ENCODE measurements at regions not wholly inside any gene's neighbourhood (a gene's known extent, or its start where the extent isn't known, plus 50 kb on each side); places are given as distances from the start of the nearest gene placed in this dataset.

DNA sequence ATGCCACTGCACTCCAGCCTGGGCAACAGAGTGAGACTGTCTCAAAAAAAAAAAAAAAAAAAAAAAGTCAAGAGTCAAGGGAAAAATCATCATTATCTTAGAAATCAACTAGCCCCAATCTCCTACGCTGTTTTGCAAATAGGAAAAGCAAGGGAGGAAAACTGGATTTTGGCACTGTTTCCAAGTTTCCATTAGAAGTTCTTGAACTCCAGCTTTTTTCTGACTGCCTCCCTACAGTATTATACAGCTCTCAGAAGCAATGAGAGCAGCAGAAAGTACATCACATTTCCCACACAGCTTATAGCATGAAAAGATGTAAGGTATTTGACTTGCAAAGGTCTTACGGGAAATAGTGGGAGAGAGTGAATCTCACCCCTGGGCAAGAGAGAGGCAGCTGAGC, 127.8 kb downstream of the OSR1 start:
- no peaks in the 10 kb centered on the region for H3K79me2 ChIP-seq (ENCODE audit: low read length)
- no peak overlapping the region for H3K4me3 ChIP-seq (ENCODE audit: low read length)
- H3K36me3 ChIP-seq (ENCODE audit: insufficient read depth, low read length) = no peaks in the 10 kb centered on the region
- no peak for DNase-seq
- no peaks in the 10 kb centered on the region for H4K20me1 ChIP-seq (ENCODE audit: insufficient read depth, low read depth, low read length)
- no peaks in the 10 kb centered on the region for H3K27me3 ChIP-seq (ENCODE audit: low read length)
- H3K9me3 ChIP-seq (ENCODE audit: low read length) = no peaks in the 10 kb centered on the region
- H3K4me1 ChIP-seq (ENCODE audit: low read length) = no peaks in the 10 kb centered on the region
- H2AFZ ChIP-seq (ENCODE audit: low read length) = no peak overlapping the region
- no peaks in the 10 kb centered on the region for H3K9me2 ChIP-seq (replicated peaks; ENCODE audit: insufficient read depth, low read length)
- no peak overlapping the region for H3K4me2 ChIP-seq (ENCODE audit: low read depth, low read length, poor library complexity, severe bottlenecking)
- H3K27ac ChIP-seq (ENCODE audit: low read length) = no peak overlapping the region
- no peak overlapping the region for H3K9ac ChIP-seq (ENCODE audit: low read length)

DNA sequence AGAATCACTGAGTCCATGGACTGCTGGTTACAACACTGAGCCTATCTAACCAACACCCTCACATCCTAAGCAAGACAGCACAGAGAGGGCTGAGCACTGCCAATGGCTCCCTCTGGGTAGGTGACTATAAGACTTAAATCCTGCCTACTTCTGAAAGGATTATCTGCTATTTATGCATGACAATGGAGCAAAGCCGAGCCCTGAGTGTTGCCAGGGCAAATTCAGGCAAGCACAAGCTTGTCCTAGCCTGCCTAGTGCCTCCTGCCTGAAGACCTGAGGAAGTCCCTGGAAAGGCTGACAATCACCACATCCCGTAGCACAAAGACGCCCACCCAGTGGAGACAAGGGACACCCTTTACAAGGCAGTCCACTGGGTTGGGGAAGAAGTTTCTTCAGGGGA, 129.7 kb downstream of the OSR1 start:
- Histone ChIP-seq H3K9me3 (ENCODE audit: low read length) (no peaks in the 10 kb centered on the region), H3K4me2 (ENCODE audit: low read depth, low read length, poor library complexity, severe bottlenecking) (no peak overlapping the region), H3K27ac (ENCODE audit: low read length) (no peak overlapping the region), H2AFZ (ENCODE audit: low read length) (no peak overlapping the region), H3K9me2 (replicated peaks; ENCODE audit: insufficient read depth, low read length) (no peaks in the 10 kb centered on the region), H3K4me3 (ENCODE audit: low read length) (no peak overlapping the region), H4K20me1 (ENCODE audit: insufficient read depth, low read depth, low read length) (no peaks in the 10 kb centered on the region), H3K79me2 (ENCODE audit: low read length) (no peaks in the 10 kb centered on the region), H3K27me3 (ENCODE audit: low read length) (no peaks in the 10 kb centered on the region), H3K4me1 (ENCODE audit: low read length) (no peaks in the 10 kb centered on the region), H3K9ac (ENCODE audit: low read length) (no peak overlapping the region), H3K36me3 (ENCODE audit: insufficient read depth, low read length) (no peaks in the 10 kb centered on the region)
- DNase-seq = no peak

DNA sequence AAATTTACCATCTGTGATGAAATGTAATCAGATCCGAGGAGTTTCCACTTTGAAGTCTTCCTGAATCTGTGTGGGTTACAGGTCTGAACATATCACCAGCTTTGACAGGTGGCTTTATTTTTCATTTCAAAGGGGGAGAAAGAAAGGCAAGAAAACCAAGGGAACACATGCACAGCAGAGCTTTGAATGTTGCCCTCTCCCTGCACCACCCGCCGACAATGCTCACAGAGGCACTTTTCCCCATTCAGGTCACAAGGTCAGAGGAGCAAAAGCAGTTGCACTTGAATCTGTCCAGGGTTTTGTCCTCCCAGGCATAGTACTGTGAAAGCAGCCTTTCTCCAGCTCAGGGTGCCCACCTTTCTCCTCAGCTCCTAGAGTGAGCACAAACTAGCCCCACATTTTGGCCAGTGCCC, 130.2 kb downstream of the OSR1 start:
- no peaks in the 10 kb centered on the region for H3K79me2 ChIP-seq (ENCODE audit: low read length)
- no peaks in the 10 kb centered on the region for H4K20me1 ChIP-seq (ENCODE audit: insufficient read depth, low read depth, low read length)
- no peaks in the 10 kb centered on the region for H3K9me3 ChIP-seq (ENCODE audit: low read length)
- no peak for DNase-seq
- H3K36me3 ChIP-seq (ENCODE audit: insufficient read depth, low read length) = no peaks in the 10 kb centered on the region
- no peak overlapping the region for H3K9ac ChIP-seq (ENCODE audit: low read length)
- H3K27me3 ChIP-seq (ENCODE audit: low read length) = no peaks in the 10 kb centered on the region
- no peak overlapping the region for H3K4me2 ChIP-seq (ENCODE audit: low read depth, low read length, poor library complexity, severe bottlenecking)
- no peaks in the 10 kb centered on the region for H3K9me2 ChIP-seq (replicated peaks; ENCODE audit: insufficient read depth, low read length)
- H2AFZ ChIP-seq (ENCODE audit: low read length) = no peak overlapping the region
- H3K27ac ChIP-seq (ENCODE audit: low read length) = no peak overlapping the region
- H3K4me3 ChIP-seq (ENCODE audit: low read length) = no peak overlapping the region
- H3K4me1 ChIP-seq (ENCODE audit: low read length) = no peaks in the 10 kb centered on the region

DNA sequence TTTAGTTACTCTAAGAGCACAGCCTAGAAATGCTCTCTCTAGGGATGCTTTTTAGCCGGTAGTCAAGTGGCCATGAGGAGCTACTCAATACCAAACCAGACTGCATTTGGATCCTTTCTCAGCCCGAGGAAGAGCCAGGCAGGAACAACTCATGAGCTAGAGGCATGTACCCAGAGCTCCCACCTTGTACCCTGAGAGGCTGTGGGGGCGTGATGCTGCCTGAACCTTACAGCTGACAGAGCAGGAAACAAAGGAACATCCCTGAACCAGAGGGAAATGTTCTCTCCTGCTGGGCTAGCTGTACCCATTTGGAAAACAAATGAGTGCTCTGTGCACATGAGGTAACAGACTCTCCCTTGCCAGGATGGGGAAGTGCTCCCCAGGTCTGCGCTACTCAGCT, 131.6 kb downstream of the OSR1 start:
- no peak overlapping the region for H2AFZ ChIP-seq (ENCODE audit: low read length)
- no peaks in the 10 kb centered on the region for H3K79me2 ChIP-seq (ENCODE audit: low read length)
- H3K9me2 ChIP-seq (replicated peaks; ENCODE audit: insufficient read depth, low read length) = no peaks in the 10 kb centered on the region
- no peaks in the 10 kb centered on the region for H3K4me1 ChIP-seq (ENCODE audit: low read length)
- no peak overlapping the region for H3K9ac ChIP-seq (ENCODE audit: low read length)
- no peaks in the 10 kb centered on the region for H3K9me3 ChIP-seq (ENCODE audit: low read length)
- H3K36me3 ChIP-seq (ENCODE audit: insufficient read depth, low read length) = no peaks in the 10 kb centered on the region
- no peak overlapping the region for H3K4me3 ChIP-seq (ENCODE audit: low read length)
- no peak overlapping the region for H3K27ac ChIP-seq (ENCODE audit: low read length)
- no peak for DNase-seq
- no peak overlapping the region for H3K4me2 ChIP-seq (ENCODE audit: low read depth, low read length, poor library complexity, severe bottlenecking)
- no peaks in the 10 kb centered on the region for H4K20me1 ChIP-seq (ENCODE audit: insufficient read depth, low read depth, low read length)
- H3K27me3 ChIP-seq (ENCODE audit: low read length) = no peaks in the 10 kb centered on the region

DNA sequence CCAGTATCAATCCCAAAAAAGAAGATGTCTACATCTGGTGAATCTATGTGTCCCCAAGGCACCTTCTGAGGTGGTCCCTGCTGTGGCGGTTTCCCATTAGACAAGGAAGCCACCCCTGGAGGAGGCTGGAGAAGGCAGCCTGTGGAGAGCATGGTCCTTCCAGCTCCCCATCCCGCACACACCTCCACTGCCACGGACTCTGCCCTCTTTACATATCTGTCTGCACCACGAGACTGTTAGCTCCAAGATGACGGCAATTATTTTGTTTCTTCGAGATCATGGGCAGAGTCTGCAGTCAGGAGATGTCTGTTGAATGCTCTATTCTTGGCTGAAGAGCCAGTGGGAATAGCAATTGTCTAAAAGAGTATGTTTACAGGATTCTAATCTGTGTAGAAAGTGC, 132.0 kb downstream of the OSR1 start:
- Histone ChIP-seq H2AFZ (ENCODE audit: low read length) (no peak overlapping the region), H3K9me2 (replicated peaks; ENCODE audit: insufficient read depth, low read length) (no peaks in the 10 kb centered on the region; the same call in 1 of the 2 replicates), H3K4me2 (ENCODE audit: low read depth, low read length, poor library complexity, severe bottlenecking) (no peak overlapping the region), H3K79me2 (ENCODE audit: low read length) (no peaks in the 10 kb centered on the region), H3K9me3 (ENCODE audit: low read length) (no peaks in the 10 kb centered on the region), H3K27me3 (ENCODE audit: low read length) (no peaks in the 10 kb centered on the region), H3K36me3 (ENCODE audit: insufficient read depth, low read length) (no peaks in the 10 kb centered on the region), H3K4me1 (ENCODE audit: low read length) (no peaks in the 10 kb centered on the region), H4K20me1 (ENCODE audit: insufficient read depth, low read depth, low read length) (no peaks in the 10 kb centered on the region), H3K4me3 (ENCODE audit: low read length) (no peak overlapping the region), H3K27ac (ENCODE audit: low read length) (no peak overlapping the region), H3K9ac (ENCODE audit: low read length) (no peak overlapping the region)
- no peak for DNase-seq

DNA sequence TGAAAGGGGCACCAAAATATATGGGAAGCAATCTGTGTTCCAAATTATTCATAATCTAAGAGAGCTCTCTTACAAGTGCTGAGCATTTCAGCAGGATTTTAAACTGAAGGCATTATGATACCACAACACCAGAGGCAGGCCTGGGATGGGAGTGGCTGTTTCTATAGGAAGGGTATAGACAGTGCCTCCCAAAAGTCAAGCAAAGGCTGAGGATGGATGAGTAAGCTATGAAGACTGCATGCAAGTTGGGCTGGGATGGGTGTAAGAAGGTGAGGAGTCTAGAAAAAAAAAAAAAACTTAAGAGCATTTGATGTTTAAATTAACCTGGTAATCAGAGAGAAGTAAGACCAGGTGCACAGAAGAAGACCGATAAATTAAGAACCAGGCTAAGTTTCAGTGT, 132.5 kb downstream of the OSR1 start:
- Histone ChIP-seq H3K36me3 (ENCODE audit: insufficient read depth, low read length) (no peaks in the 10 kb centered on the region), H3K9me3 (ENCODE audit: low read length) (no peaks in the 10 kb centered on the region), H3K27me3 (ENCODE audit: low read length) (no peaks in the 10 kb centered on the region), H3K9ac (ENCODE audit: low read length) (no peak overlapping the region), H3K27ac (ENCODE audit: low read length) (no peak overlapping the region), H3K4me3 (ENCODE audit: low read length) (no peak overlapping the region), H3K9me2 (replicated peaks; ENCODE audit: insufficient read depth, low read length) (no peaks in the 10 kb centered on the region; the same call in 1 of the 2 replicates), H3K4me1 (ENCODE audit: low read length) (no peaks in the 10 kb centered on the region), H4K20me1 (ENCODE audit: insufficient read depth, low read depth, low read length) (no peaks in the 10 kb centered on the region), H2AFZ (ENCODE audit: low read length) (no peak overlapping the region), H3K4me2 (ENCODE audit: low read depth, low read length, poor library complexity, severe bottlenecking) (no peak overlapping the region), H3K79me2 (ENCODE audit: low read length) (no peaks in the 10 kb centered on the region)
- no peak for DNase-seq

DNA sequence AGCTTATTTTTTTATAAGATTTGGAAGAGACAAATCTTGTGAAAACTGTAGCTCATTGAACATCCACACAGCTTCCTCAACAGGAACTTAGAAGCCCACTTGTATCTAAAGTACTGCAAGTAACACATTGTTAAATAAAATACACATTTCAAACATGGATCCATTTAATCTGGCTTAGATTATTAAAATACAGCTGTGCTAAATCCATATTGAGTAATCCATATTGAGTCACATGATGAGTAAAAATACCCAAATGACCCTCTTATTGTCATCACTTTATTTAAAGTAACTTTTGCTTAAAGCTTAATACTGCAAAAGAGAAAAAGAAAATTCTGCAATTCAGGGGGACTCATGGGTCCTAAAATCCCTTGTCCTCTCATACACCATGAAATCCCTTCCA, 133.3 kb downstream of the OSR1 start:
- no peak overlapping the region for H3K27ac ChIP-seq (ENCODE audit: low read length)
- no peaks in the 10 kb centered on the region for H3K4me1 ChIP-seq (ENCODE audit: low read length)
- H3K36me3 ChIP-seq (ENCODE audit: insufficient read depth, low read length) = no peaks in the 10 kb centered on the region
- no peaks in the 10 kb centered on the region for H3K79me2 ChIP-seq (ENCODE audit: low read length)
- DNase-seq = no peak
- no peak overlapping the region for H3K4me2 ChIP-seq (ENCODE audit: low read depth, low read length, poor library complexity, severe bottlenecking)
- H3K27me3 ChIP-seq (ENCODE audit: low read length) = no peaks in the 10 kb centered on the region
- no peaks in the 10 kb centered on the region for H4K20me1 ChIP-seq (ENCODE audit: insufficient read depth, low read depth, low read length)
- no peaks in the 10 kb centered on the region; the same call in 1 of the 2 replicates for H3K9me2 ChIP-seq (replicated peaks; ENCODE audit: insufficient read depth, low read length)
- H3K9me3 ChIP-seq (ENCODE audit: low read length) = no peaks in the 10 kb centered on the region
- no peak overlapping the region for H3K4me3 ChIP-seq (ENCODE audit: low read length)
- H3K9ac ChIP-seq (ENCODE audit: low read length) = no peak overlapping the region
- no peak overlapping the region for H2AFZ ChIP-seq (ENCODE audit: low read length)

DNA sequence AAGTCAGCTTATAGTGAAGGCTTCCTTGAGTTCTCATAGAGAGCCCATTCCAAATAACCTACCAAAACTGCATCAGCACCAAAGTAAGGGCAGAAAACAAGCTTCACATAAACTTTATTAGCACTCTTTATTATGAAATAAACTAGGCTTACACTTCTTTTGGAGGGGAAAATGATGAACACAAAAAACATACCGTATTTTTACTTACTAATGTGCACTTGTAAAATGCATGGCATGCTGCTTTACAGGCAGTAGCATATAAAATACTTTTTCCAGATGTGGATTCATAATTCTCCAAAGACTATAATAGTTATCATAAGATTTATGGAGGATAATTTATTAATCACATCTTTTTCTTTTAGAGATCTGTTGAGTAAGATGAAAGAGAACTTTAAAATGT, 133.9 kb downstream of the OSR1 start:
- no peak overlapping the region for H3K4me2 ChIP-seq (ENCODE audit: low read depth, low read length, poor library complexity, severe bottlenecking)
- DNase-seq = no peak
- H3K27me3 ChIP-seq (ENCODE audit: low read length) = no peaks in the 10 kb centered on the region
- H3K4me1 ChIP-seq (ENCODE audit: low read length) = no peaks in the 10 kb centered on the region
- no peak overlapping the region for H3K27ac ChIP-seq (ENCODE audit: low read length)
- no peaks in the 10 kb centered on the region for H4K20me1 ChIP-seq (ENCODE audit: insufficient read depth, low read depth, low read length)
- H3K9me3 ChIP-seq (ENCODE audit: low read length) = no peaks in the 10 kb centered on the region
- no peaks in the 10 kb centered on the region; the same call in 1 of the 2 replicates for H3K9me2 ChIP-seq (replicated peaks; ENCODE audit: insufficient read depth, low read length)
- no peak overlapping the region for H2AFZ ChIP-seq (ENCODE audit: low read length)
- H3K9ac ChIP-seq (ENCODE audit: low read length) = no peak overlapping the region
- no peaks in the 10 kb centered on the region for H3K36me3 ChIP-seq (ENCODE audit: insufficient read depth, low read length)
- no peaks in the 10 kb centered on the region for H3K79me2 ChIP-seq (ENCODE audit: low read length)
- H3K4me3 ChIP-seq (ENCODE audit: low read length) = no peak overlapping the region

DNA sequence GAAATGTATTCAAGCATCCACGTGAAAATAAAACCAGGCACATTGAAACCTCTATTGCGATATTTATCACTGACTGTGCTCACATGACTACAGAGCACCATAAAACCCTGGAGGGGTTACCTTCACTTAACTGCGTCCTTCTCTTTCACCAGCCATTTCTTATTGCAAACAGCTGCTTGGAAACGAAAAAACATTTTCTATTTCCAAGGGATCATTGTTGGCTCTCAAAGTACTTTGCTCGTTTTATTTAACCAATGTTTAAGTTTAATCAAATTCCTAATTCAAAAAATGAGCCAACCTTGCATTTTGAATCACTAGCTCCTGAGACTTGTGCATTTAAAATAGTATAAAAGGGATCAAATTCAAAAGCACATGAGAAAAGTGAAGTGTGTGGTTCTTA, 134.4 kb downstream of the OSR1 start:
- H3K4me3 ChIP-seq (ENCODE audit: low read length) = no peak overlapping the region
- no peaks in the 10 kb centered on the region for H3K36me3 ChIP-seq (ENCODE audit: insufficient read depth, low read length)
- no peak overlapping the region for H3K9ac ChIP-seq (ENCODE audit: low read length)
- H4K20me1 ChIP-seq (ENCODE audit: insufficient read depth, low read depth, low read length) = no peaks in the 10 kb centered on the region
- no peak overlapping the region for H2AFZ ChIP-seq (ENCODE audit: low read length)
- no peak overlapping the region for H3K27ac ChIP-seq (ENCODE audit: low read length)
- H3K79me2 ChIP-seq (ENCODE audit: low read length) = no peaks in the 10 kb centered on the region
- no peaks in the 10 kb centered on the region for H3K27me3 ChIP-seq (ENCODE audit: low read length)
- no peaks in the 10 kb centered on the region; the same call in 1 of the 2 replicates for H3K9me2 ChIP-seq (replicated peaks; ENCODE audit: insufficient read depth, low read length)
- no peaks in the 10 kb centered on the region for H3K4me1 ChIP-seq (ENCODE audit: low read length)
- H3K9me3 ChIP-seq (ENCODE audit: low read length) = no peaks in the 10 kb centered on the region
- DNase-seq = no peak
- H3K4me2 ChIP-seq (ENCODE audit: low read depth, low read length, poor library complexity, severe bottlenecking) = no peak overlapping the region

All from Karpas-422 (cell line).